AG04450 (cell line): ENCODE measurements at regions not wholly inside any gene's neighbourhood (a gene's known extent, or its start where the extent isn't known, plus 50 kb on each side); places are given as distances from the start of the nearest gene placed in this dataset.

ENCODE experiments used
- CTCF ChIA-PET: fragments of 300-600, 350-600 bp; formaldehyde crosslinking; extraction: SDS; loops from one replicate; lab custom pipeline; 2022; ENCODE audit warnings: antibody characterized with exemption, inconsistent platforms; lab: Charles Lee
- POLR2A ChIA-PET: fragments of 350-600 bp; formaldehyde crosslinking; extraction: SDS; loops from one replicate; lab custom pipeline; 2021; ENCODE audit warnings: antibody characterized with exemption, inconsistent platforms; lab: Yijun Ruan, JAX
- DNase-seq: peaks from one replicate; pipeline ENCODE4 v3.0.0-alpha.2; 2011; ENCODE audit warnings: low read depth, low spot score
- H3K27ac ChIP-seq: one replicate; pipeline ENCODE4 v1.5.1; 2012; ENCODE audit warnings: low read depth, low read length, control low read depth
- H3K27me3 ChIP-seq: one replicate; pipeline ENCODE4 v1.6.0; 2012; ENCODE audit warnings: low read length; ENCODE audit not compliant: control insufficient read depth, insufficient read depth
- H3K4me3 ChIP-seq: 2 replicates; pipeline ENCODE4 v1.5.1; 2011; ENCODE audit warnings: mild to moderate bottlenecking, low read depth, low read length, control low read depth
- H3K9me3 ChIP-seq: 2 replicates; pipeline ENCODE4 v1.5.1; 2012; ENCODE audit warnings: low read length; ENCODE audit not compliant: control insufficient read depth, insufficient read depth
- CTCF ChIP-seq: IDR thresholded peaks from 2 replicates; pipeline ENCODE4 v1.5.1; 2011; ENCODE audit warnings: low read depth, low read length, control low read depth, inconsistent platforms

- TF ChIP-seq CTCF: peak; percentile 71
- DNase-seq: peak; percentile 18
- Histone ChIP-seq H3K4me3 (no peak overlapping the region), H3K27ac (no peak overlapping the region), H3K27me3 (no peaks in the 10 kb centered on the region), H3K9me3 (no peaks in the 10 kb centered on the region)
- CTCF ChIA-PET: interaction anchor here (0.6 to 1.9 kb wide), 7 partner anchors 9 to 125 kb away, joined by 3 to 10 read pairs (median 4); no protein-coding TSS in a partner anchor
- POLR2A ChIA-PET: no interaction called here
Measured at GRCh38 chr2:60641811-60642788, 88.6 kb upstream of the BCL11A start.

GRCh38 chr2:60643747-60644146, 90.3 kb upstream of the BCL11A start:
- Histone ChIP-seq H3K27me3 (no peaks in the 10 kb centered on the region), H3K4me3 (no peak overlapping the region), H3K9me3 (no peaks in the 10 kb centered on the region), H3K27ac (no peak overlapping the region)
- CTCF ChIA-PET: interaction anchor here (0.9 to 1.9 kb wide), 7 partner anchors 10 to 64 kb away, joined by 3 to 11 read pairs (median 5); no protein-coding TSS in a partner anchor
- POLR2A ChIA-PET: no interaction called here
- no peak for DNase-seq
- no peak for TF ChIP-seq CTCF

- peaks cover under 1% of the 10 kb centered on the region for H3K27me3 ChIP-seq
- DNase-seq: no peak
- no peak overlapping the region for H3K4me3 ChIP-seq
- H3K9me3 ChIP-seq: no peaks in the 10 kb centered on the region
- ChIA-PET POLR2A (no interaction called here), CTCF (interaction anchor here (1.6 to 1.9 kb wide), 2 partner anchors 29 to 63 kb away, joined by 4 to 11 read pairs; no protein-coding TSS in a partner anchor)
- no peak overlapping the region for H3K27ac ChIP-seq
- TF ChIP-seq CTCF: no peak
Measured at GRCh38 chr2:60644951-60645350, 91.5 kb upstream of the BCL11A start.

DNA sequence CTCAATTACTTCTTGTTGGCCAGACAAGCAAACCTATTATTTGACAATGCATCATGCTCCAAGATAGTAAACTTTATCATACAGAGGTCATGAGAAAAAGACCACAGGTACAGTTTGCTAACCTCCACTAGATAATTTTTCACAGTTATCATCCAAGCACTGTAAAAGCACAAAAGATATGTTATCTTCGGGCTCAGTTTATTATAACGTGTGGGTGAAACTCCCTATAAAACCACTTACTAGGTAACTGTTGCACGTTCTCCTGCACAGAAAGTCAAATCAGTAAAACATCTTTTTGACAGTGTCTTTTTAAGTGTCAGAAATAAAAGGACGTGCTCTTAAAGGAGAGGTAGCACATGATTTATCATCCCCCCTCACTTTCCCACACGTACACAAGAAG, 94.7 kb upstream of the BCL11A start:
- TF ChIP-seq CTCF: no peak
- H3K4me3 ChIP-seq: no peak overlapping the region
- H3K27me3 ChIP-seq: peaks cover 10% of the 10 kb centered on the region
- DNase-seq: no peak
- no peak overlapping the region for H3K27ac ChIP-seq
- ChIA-PET CTCF (interaction anchor here (0.5 to 1.2 kb wide), 2 partner anchors 27 to 100 kb away, joined by 3 to 4 read pairs; no protein-coding TSS in a partner anchor), POLR2A (no interaction called here)
- no peaks in the 10 kb centered on the region for H3K9me3 ChIP-seq

DNA sequence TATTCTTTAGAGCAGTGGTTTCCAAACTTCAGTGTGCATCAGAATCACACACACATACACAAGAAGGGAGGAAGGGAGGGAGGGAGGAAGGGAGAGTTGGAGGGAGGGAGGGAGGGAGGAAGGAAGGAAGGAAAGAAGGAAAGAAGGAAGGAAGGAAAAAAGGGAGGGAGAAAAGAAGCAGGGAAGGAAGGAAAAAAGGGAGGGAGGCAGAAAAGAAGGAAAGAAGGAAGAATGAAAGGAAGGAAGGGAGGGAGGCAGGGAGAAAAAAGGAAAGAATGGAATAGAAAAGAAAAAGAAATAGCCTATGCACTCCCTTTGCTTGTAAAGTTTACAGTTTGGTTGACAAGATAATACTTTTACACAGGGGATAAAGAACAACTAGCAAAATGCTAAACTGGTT, 96.3 kb upstream of the BCL11A start:
- Histone ChIP-seq H3K27ac (no peak overlapping the region), H3K27me3 (peaks cover 15% of the 10 kb centered on the region), H3K4me3 (no peak overlapping the region), H3K9me3 (no peaks in the 10 kb centered on the region)
- no peak for TF ChIP-seq CTCF
- POLR2A ChIA-PET: no interaction called here
- CTCF ChIA-PET: no interaction called here
- no peak for DNase-seq
